H1 (cell line): ENCODE measurements at regions not wholly inside any gene's neighbourhood (a gene's known extent, or its start where the extent isn't known, plus 50 kb on each side); places are given as distances from the start of the nearest gene placed in this dataset.

Experiments
- CTCF ChIA-PET: fragments of 300-600 bp; sonication (Branson Sonifier 250); formaldehyde crosslinking; loops from one replicate; lab custom pipeline; 2021; ENCODE audit not compliant: partially characterized antibody; lab: Charles Lee
- POLR2A ChIA-PET: fragments of 300-600 bp; sonication (Branson Sonifier 250); formaldehyde crosslinking; loops from one replicate; lab custom pipeline; 2021; ENCODE audit warnings: inconsistent platforms; ENCODE audit not compliant: partially characterized antibody; lab: Charles Lee
- DNase-seq, 2 experiments: peaks; one replicate each; pipeline versions ENCODE4 v3.0.0 to v3.0.0-alpha.2; 2010 to 2022; ENCODE audit warnings: low spot score in 2 of 2, low read depth in 1 of 2, mixed read lengths in 1 of 2
- FAIRE-seq: peaks from 2 replicates; lab custom pipeline; 2011; peaks lifted over from hg19 to GRCh38; lab: Jason Lieb, UNC
- H2AFZ ChIP-seq: 2 replicates; pipeline ENCODE4 v1.8.1; 2012; ENCODE audit warnings: low read length, inconsistent platforms
- H2AK5ac ChIP-seq: 2 replicates; pipeline ENCODE4 v1.6.1; 2013; ENCODE audit warnings: low read depth, low read length
- H2BK120ac ChIP-seq: replicated peaks from 2 replicates; pipeline ENCODE3; 2013; ENCODE audit warnings: low read depth, low read length, inconsistent platforms
- H2BK12ac ChIP-seq: 2 replicates; pipeline ENCODE4 v1.6.1; 2013; ENCODE audit warnings: low read depth, low read length
- H2BK15ac ChIP-seq: 2 replicates; pipeline ENCODE4 v1.6.1; 2013; ENCODE audit warnings: low read length
- H2BK20ac ChIP-seq: 2 replicates; pipeline ENCODE4 v1.6.1; 2013; ENCODE audit warnings: low read length
- H2BK5ac ChIP-seq: 2 replicates; pipeline ENCODE4 v1.6.1; 2013; ENCODE audit warnings: low read depth, low read length
- H3K14ac ChIP-seq: 2 replicates; pipeline ENCODE4 v1.6.1; 2013; ENCODE audit warnings: inconsistent platforms; ENCODE audit not compliant: insufficient read length
- H3K18ac ChIP-seq: 2 replicates; pipeline ENCODE4 v1.6.1; 2013; ENCODE audit warnings: low read length; ENCODE audit errors: extremely low read depth
- H3K23ac ChIP-seq: 2 replicates; pipeline ENCODE4 v1.6.1; 2013; ENCODE audit warnings: inconsistent platforms; ENCODE audit not compliant: insufficient read length
- H3K23me2 ChIP-seq: 2 replicates; pipeline ENCODE4 v1.6.1; 2013; ENCODE audit warnings: low read depth, low read length
- H3K27ac ChIP-seq: 2 replicates; pipeline ENCODE4 v1.6.1; 2011; ENCODE audit warnings: low read depth, low read length, inconsistent platforms
- H3K27me3 ChIP-seq, 4 experiments: replicated peaks in 1 of 4; 1 replicate in 1 of 4; 2 replicates in 3 of 4; pipeline versions ENCODE4 v1.6.1 to v1.8.1; 2011 to 2013; ENCODE audit warnings: low read length in 3 of 4, mild to moderate bottlenecking in 3 of 4, inconsistent platforms in 2 of 4, mixed read lengths in 2 of 4, moderate library complexity in 1 of 4; ENCODE audit not compliant: control insufficient read depth in 3 of 4, insufficient read depth in 3 of 4; ENCODE audit errors: extremely low read depth in 1 of 4
- H3K36me3 ChIP-seq, 4 experiments: 2 replicates each; pipeline versions ENCODE4 v1.6.1 to v1.8.1; 2011 to 2013; ENCODE audit warnings: mild to moderate bottlenecking in 4 of 4, low read length in 3 of 4, moderate library complexity in 2 of 4, control low read depth in 1 of 4, inconsistent platforms in 1 of 4; ENCODE audit not compliant: insufficient read depth in 4 of 4, control insufficient read depth in 2 of 4
- H3K4ac ChIP-seq: replicated peaks from 2 replicates; pipeline ENCODE3; 2013; ENCODE audit warnings: low read length, low read depth, mixed read lengths, inconsistent platforms; ENCODE audit not compliant: insufficient read length
- H3K4me1 ChIP-seq, 4 experiments: replicated peaks in 1 of 4; 1 replicate in 1 of 4; 2 replicates in 3 of 4; pipeline versions ENCODE4 v1.6.1 to v1.8.1; 2011 to 2013; ENCODE audit warnings: low read length in 3 of 4, inconsistent platforms in 2 of 4, mixed read lengths in 1 of 4; ENCODE audit not compliant: insufficient read depth in 4 of 4, control insufficient read depth in 3 of 4
- H3K4me2 ChIP-seq, 2 experiments: 2 replicates each; pipeline versions ENCODE4 v1.6.1 to v1.8.1; 2011 to 2013; ENCODE audit warnings: low read depth in 2 of 2, low read length in 2 of 2, control low read depth in 1 of 2, inconsistent platforms in 1 of 2, mild to moderate bottlenecking in 1 of 2; ENCODE audit not compliant: insufficient read depth in 1 of 2
- H3K4me3 ChIP-seq, 4 experiments: fragments of 200-600, 300-600 bp in 1 of 4; sonication (generic), shearing (Covaris generic), sonication (Bioruptor Twin) in 1 of 4; 2 replicates each; pipeline versions ENCODE4 v1.5.1 to v1.8.1; 2011 to 2016; ENCODE audit warnings: low read length in 4 of 4, low read depth in 3 of 4, control low read depth in 2 of 4, inconsistent platforms in 2 of 4, mild to moderate bottlenecking in 2 of 4, mixed read lengths in 1 of 4, moderate library complexity in 1 of 4; ENCODE audit not compliant: insufficient read depth in 2 of 4; ENCODE audit errors: extremely low read depth in 1 of 4
- H3K56ac ChIP-seq: replicated peaks from 2 replicates; pipeline ENCODE3; 2013; ENCODE audit warnings: low read depth, mild to moderate bottlenecking, mixed read lengths, low read length, inconsistent platforms; ENCODE audit not compliant: insufficient read length
- H3K79me1 ChIP-seq: 2 replicates; pipeline ENCODE4 v1.6.1; 2013; ENCODE audit warnings: low read depth, low read length, control low read depth
- H3K79me2 ChIP-seq, 2 experiments: 2 replicates each; pipeline versions ENCODE4 v1.6.1 to v1.8.1; 2012 to 2013; ENCODE audit warnings: low read length in 2 of 2, mild to moderate bottlenecking in 2 of 2, inconsistent platforms in 1 of 2; ENCODE audit not compliant: insufficient read depth in 2 of 2, control insufficient read depth in 1 of 2
- H3K9ac ChIP-seq, 4 experiments: replicated peaks in 1 of 4; 1 replicate in 1 of 4; 2 replicates in 3 of 4; pipeline versions ENCODE4 v1.6.1 to v1.8.1; 2011 to 2013; ENCODE audit warnings: low read depth in 3 of 4, low read length in 3 of 4, control low read depth in 2 of 4, mild to moderate bottlenecking in 2 of 4, moderate library complexity in 2 of 4, inconsistent platforms in 1 of 4; ENCODE audit errors: extremely low read depth in 1 of 4
- H3K9me3 ChIP-seq, 2 experiments: 2 replicates each; pipeline versions ENCODE4 v1.6.1 to v1.8.1; 2012 to 2013; ENCODE audit warnings: mild to moderate bottlenecking in 2 of 2, moderate library complexity in 2 of 2, control low read depth in 1 of 2, inconsistent platforms in 1 of 2, low read depth in 1 of 2, low read length in 1 of 2, mixed read lengths in 1 of 2; ENCODE audit not compliant: insufficient read depth in 2 of 2
- H4K20me1 ChIP-seq, 2 experiments: replicated peaks in 1 of 2; 2 replicates each; pipeline versions ENCODE3 to v1.8.1; 2011 to 2013; ENCODE audit warnings: inconsistent platforms in 2 of 2, low read length in 2 of 2, mild to moderate bottlenecking in 1 of 2; ENCODE audit not compliant: insufficient read depth in 2 of 2, control insufficient read depth in 1 of 2
- H4K5ac ChIP-seq: 2 replicates; pipeline ENCODE4 v1.6.1; 2013; ENCODE audit warnings: low read length, low read depth, mixed read lengths, inconsistent platforms; ENCODE audit not compliant: insufficient read length
- H4K8ac ChIP-seq: 2 replicates; pipeline ENCODE4 v1.8.0; 2013; ENCODE audit warnings: mild to moderate bottlenecking, moderate library complexity, low read length, inconsistent platforms; ENCODE audit not compliant: insufficient read depth; ENCODE audit errors: extremely low read depth
- H4K91ac ChIP-seq: replicated peaks from 2 replicates; pipeline ENCODE3; 2013; ENCODE audit warnings: low read length, mixed read lengths, inconsistent platforms; ENCODE audit not compliant: insufficient read length
- BCL11A ChIP-seq, 2 experiments: IDR thresholded peaks; one replicate each; pipeline ENCODE4 v1.6.1; 2011; ENCODE audit warnings: low read depth in 2 of 2, low read length in 2 of 2, mild to moderate bottlenecking in 2 of 2
- JUN ChIP-seq: IDR thresholded peaks from 2 replicates; pipeline ENCODE4 v1.6.1; 2011; ENCODE audit warnings: low read depth, mild to moderate bottlenecking, improper control_type of control experiment, low read length
- SIN3A ChIP-seq, 2 experiments: IDR thresholded peaks in 1 of 2; conservative IDR thresholded peaks in 1 of 2; 2 replicates each; pipeline ENCODE4 v1.6.1; 2011 to 2012; ENCODE audit warnings: low read length in 2 of 2, improper control_type of control experiment in 1 of 2, low read depth in 1 of 2, mild to moderate bottlenecking in 1 of 2
- USF2 ChIP-seq: IDR thresholded peaks from 2 replicates; pipeline ENCODE4 v1.6.1; 2011; ENCODE audit warnings: low read length, improper control_type of control experiment
- WGBS, 2 experiments: shearing (Covaris generic) in 1 of 2; methylation state at CpG; one replicate each; pipeline versions ENCODE4 v1.1.6 to v1.1.7; 2013 to 2015; ENCODE audit warnings: low lambda C conversion rate in 2 of 2, mixed read lengths in 2 of 2, inconsistent platforms in 1 of 2, low coverage in 1 of 2, missing lambda C conversion rate in 1 of 2; ENCODE audit not compliant: insufficient replicate concordance in 2 of 2, insufficient coverage in 1 of 2, insufficient read length in 1 of 2; ENCODE audit errors: extremely low coverage in 1 of 2, missing lambda C conversion rate in 1 of 2; 5-methylcytosine and 5-hydroxymethylcytosine counted together

DNA sequence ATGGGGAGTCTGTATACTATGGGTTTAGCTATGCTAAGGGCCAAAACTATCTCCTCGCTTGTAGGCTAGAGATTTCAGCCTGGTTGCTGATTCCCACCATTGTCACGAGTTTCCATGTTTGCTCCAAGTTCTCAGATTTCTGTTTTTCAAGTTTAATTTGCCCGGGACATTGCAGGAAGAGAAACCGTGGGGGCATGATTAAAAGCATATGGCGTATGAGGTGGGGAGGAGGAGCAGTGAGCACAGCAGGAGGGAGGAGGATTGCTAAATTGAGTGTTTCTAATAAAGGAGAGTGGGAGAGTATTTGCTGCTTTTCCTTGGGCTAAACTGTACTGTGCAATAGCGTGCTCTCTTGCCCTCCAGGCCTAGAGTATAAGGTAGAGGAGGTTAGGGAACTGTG, 558.4 kb downstream of the METTL15 start:
- WGBS, 2 experiments = 82% methylated on average over 6 of the region's 6 CpGs; no CpG with 5 or more reads in 1 of the 2 experiments
- H4K5ac ChIP-seq = no peak overlapping the region
- no peak for TF ChIP-seq USF2
- no peak for TF ChIP-seq JUN
- TF ChIP-seq SIN3A (conservative IDR thresholded peaks at IDR 0.05 in 1 of 2, IDR thresholded peaks at IDR 0.05 in 1 of 2; ENCODE audit: low read depth in 1 of 2, low read length in 2 of 2) = no peak
- no peak for TF ChIP-seq BCL11A (IDR thresholded peaks at IDR 0.05; ENCODE audit: low read depth in 2 of 2, low read length in 2 of 2)

More for the DNA sequence above, 558.4 kb downstream of the METTL15 start:
- ChIA-PET POLR2A (no interaction called here), CTCF (interaction anchor here (1.0 to 1.2 kb wide), 2 partner anchors 11 to 86 kb away, joined by 3 read pairs; no protein-coding TSS in a partner anchor)
- Histone ChIP-seq H3K4me2 (no peak overlapping the region), H3K14ac (no peak overlapping the region), H2BK5ac (no peak overlapping the region), H3K4ac (no peak overlapping the region), H3K56ac (no peak overlapping the region), H3K18ac (no peak overlapping the region), H3K36me3 (no peaks in the 10 kb centered on the region), H2AK5ac (no peak overlapping the region), H2BK120ac (no peak overlapping the region), H3K23me2 (no peaks in the 10 kb centered on the region), H3K23ac (no peak overlapping the region), H2AFZ (no peak overlapping the region), H2BK12ac (no peak overlapping the region), H3K4me3 (no peak overlapping the region), H3K27me3 (no peaks in the 10 kb centered on the region), H3K79me2 (no peaks in the 10 kb centered on the region), H3K9ac (no peak overlapping the region), H4K20me1 (no peaks in the 10 kb centered on the region), H3K9me3 (peaks cover 0 to 5% of the 10 kb centered on the region in 2 experiments; a peak in 2 of 4 replicates), H3K79me1 (no peaks in the 10 kb centered on the region), H2BK15ac (no peak overlapping the region), H3K27ac (no peak overlapping the region), H4K8ac (no peak overlapping the region), H2BK20ac (no peak overlapping the region), H4K91ac (no peak overlapping the region), H3K4me1 (no peaks in the 10 kb centered on the region)
- no peak for DNase-seq
- FAIRE-seq = no peak
